Prostate gland (tissue), 2 donors: ENCODE measurements at regions not wholly inside any gene's neighbourhood (a gene's known extent, or its start where the extent isn't known, plus 50 kb on each side); places are given as distances from the start of the nearest gene placed in this dataset.

Experiments used
- DNase-seq: peaks from one replicate; pipeline ENCODE4 v3.0.0-alpha.2; 2019; ENCODE audit warnings: low spot score
- H3K27ac ChIP-seq, 2 donors: fragments of 200-600 bp; sonication (generic); 2 replicates each; pipeline ENCODE4 v1.5.1; 2017 to 2019
- H3K27me3 ChIP-seq: fragments of 200-600 bp; sonication (generic); replicated peaks from 2 replicates; pipeline ENCODE4 v1.5.1; 2019; ENCODE audit not compliant: insufficient read depth
- H3K36me3 ChIP-seq, 2 donors: fragments of 200-600 bp; sonication (generic); 1 replicate in 1 of 2; 2 replicates in 1 of 2; pipeline versions ENCODE4 v1.5.1 to v1.8.1; 2017 to 2019
- H3K4me1 ChIP-seq: fragments of 200-600 bp; sonication (generic); replicated peaks from 2 replicates; pipeline ENCODE4 v1.5.1; 2019
- H3K4me3 ChIP-seq, 2 donors: fragments of 200-600 bp; sonication (generic); 2 replicates each; pipeline ENCODE4 v1.5.1; 2017 to 2019
- H3K9me3 ChIP-seq: fragments of 200-600 bp; sonication (generic); 2 replicates; pipeline ENCODE4 v1.5.1; 2017
- CTCF ChIP-seq, 4 experiments: fragments of 200-600 bp in 2 of 4; fragments of 450-650 bp in 2 of 4; sonication (generic) in 2 of 4; IDR thresholded peaks; 1 replicate in 3 of 4; 2 replicates in 1 of 4; pipeline ENCODE4 v1.5.1; 2016 to 2019; ENCODE audit warnings: antibody characterized with exemption in 4 of 4, mild to moderate bottlenecking in 2 of 4, moderate library complexity in 2 of 4
- POLR2A ChIP-seq: fragments of 450-650 bp; IDR thresholded peaks from one replicate; pipeline ENCODE4 v1.6.1; 2016; ENCODE audit warnings: antibody characterized with exemption, mild to moderate bottlenecking
- POLR2AphosphoS5 ChIP-seq: sonication (generic); formaldehyde crosslinking; IDR thresholded peaks from one replicate; pipeline ENCODE4 v1.6.1; 2017; ENCODE audit warnings: antibody characterized with exemption
- WGBS: methylation state at CpG from one replicate; pipeline ENCODE4 v1.1.5; 2018; 5-methylcytosine and 5-hydroxymethylcytosine counted together
- intact Hi-C: fragments of 100-400 bp; cut with DNase I; formaldehyde crosslinking; loops from one replicate; pipeline ENCODE4 v1.14.2; 2022

GRCh38 chr1:37243368-37244082 is 209.2 kb upstream of the GRIK3 start:
- Histone ChIP-seq H3K9me3 (no peaks in the 10 kb centered on the region), H3K36me3 (no peaks in the 10 kb centered on the region), H3K27ac (no peak overlapping the region), H3K4me3 (no peak overlapping the region), H3K27me3 (peaks cover 6% of the 10 kb centered on the region), H3K4me1 (no peaks in the 10 kb centered on the region)
- DNase-seq: no peak
- intact Hi-C loops: no loop called here
- TF ChIP-seq POLR2AphosphoS5 (no peak), CTCF (IDR thresholded peaks at IDR 0.05) (no peak), POLR2A (no peak)
- 67% methylated on average over 12 of the region's 12 CpGs for WGBS

GRCh38 chr1:37244083-37244480 is 209.8 kb upstream of the GRIK3 start:
- H3K4me1 ChIP-seq: no peaks in the 10 kb centered on the region
- WGBS: 93% methylated on average over 3 of the region's 6 CpGs
- H3K36me3 ChIP-seq: no peaks in the 10 kb centered on the region
- peaks cover 6% of the 10 kb centered on the region for H3K27me3 ChIP-seq
- DNase-seq: no peak
- intact Hi-C loops: no loop called here
- no peaks in the 10 kb centered on the region for H3K9me3 ChIP-seq
- no peak overlapping the region for H3K4me3 ChIP-seq
- no peak overlapping the region for H3K27ac ChIP-seq
- TF ChIP-seq CTCF (IDR thresholded peaks at IDR 0.05) (no peak), POLR2A (no peak), POLR2AphosphoS5 (no peak)

GRCh38 chr1:37244815-37245214 is 210.5 kb upstream of the GRIK3 start:
- Histone ChIP-seq H3K4me3 (no peak overlapping the region), H3K27ac (no peak overlapping the region), H3K9me3 (no peaks in the 10 kb centered on the region), H3K27me3 (peaks cover 5% of the 10 kb centered on the region), H3K4me1 (no peaks in the 10 kb centered on the region), H3K36me3 (no peaks in the 10 kb centered on the region)
- no peak for DNase-seq
- no peak for TF ChIP-seq POLR2A
- no peak for TF ChIP-seq POLR2AphosphoS5
- no peak for TF ChIP-seq CTCF (IDR thresholded peaks at IDR 0.05)
- 88% methylated on average over 3 of the region's 3 CpGs for WGBS
- intact Hi-C loops: no loop called here

GRCh38 chr1:37246631-37247030 is 212.3 kb upstream of the GRIK3 start:
- intact Hi-C loops: no loop called here
- TF ChIP-seq POLR2AphosphoS5 (no peak), CTCF (IDR thresholded peaks at IDR 0.05) (no peak), POLR2A (no peak)
- WGBS: 21% methylated on average over 6 of the region's 6 CpGs
- no peak for DNase-seq
- Histone ChIP-seq H3K27me3 (peaks cover 2% of the 10 kb centered on the region), H3K36me3 (no peaks in the 10 kb centered on the region), H3K27ac (no peak overlapping the region), H3K4me1 (no peaks in the 10 kb centered on the region), H3K4me3 (no peak overlapping the region), H3K9me3 (no peaks in the 10 kb centered on the region)

GRCh38 chr1:37250371-37250770 is 216.1 kb upstream of the GRIK3 start:
- Histone ChIP-seq H3K4me3 (no peak overlapping the region), H3K9me3 (no peaks in the 10 kb centered on the region), H3K27ac (no peak overlapping the region), H3K4me1 (no peaks in the 10 kb centered on the region), H3K36me3 (no peaks in the 10 kb centered on the region), H3K27me3 (peaks cover 5% of the 10 kb centered on the region)
- intact Hi-C loops: no loop called here
- TF ChIP-seq CTCF (IDR thresholded peaks at IDR 0.05): no peak
- TF ChIP-seq POLR2A: no peak
- no peak for TF ChIP-seq POLR2AphosphoS5
- no peak for DNase-seq
- 48% methylated on average over 4 of the region's 4 CpGs for WGBS
